ENCODE measurements at regions not wholly inside any gene's neighbourhood (a gene's known extent, or its start where the extent isn't known, plus 50 kb on each side); places are given as distances from the start of the nearest gene placed in this dataset.

DNA sequence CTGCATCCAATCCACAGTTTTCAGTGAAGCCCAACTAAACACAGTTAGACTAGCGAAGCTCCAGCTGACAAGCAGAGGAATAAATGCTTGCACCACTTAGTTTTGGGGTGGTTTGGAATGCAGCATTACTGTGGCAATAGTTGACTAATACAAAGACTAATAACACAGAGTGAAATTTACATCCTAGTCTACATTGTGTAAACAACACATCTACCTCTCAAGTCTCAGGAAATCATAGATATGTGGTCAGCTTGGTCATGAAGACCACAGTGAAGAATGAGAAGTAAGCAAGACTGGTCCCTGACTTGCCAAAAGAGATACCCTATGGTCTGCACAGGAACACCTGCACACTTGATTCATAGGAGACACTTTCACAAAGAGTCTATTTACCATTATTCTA, 155.1 kb upstream of the TANK start:
- no peak overlapping the region for H3K27ac ChIP-seq (replicated peaks)
- H3K27me3 ChIP-seq (ENCODE audit: insufficient read depth, poor library complexity, severe bottlenecking), result no peaks in the 10 kb centered on the region
- no peak overlapping the region for H3K4me3 ChIP-seq (replicated peaks; ENCODE audit: insufficient read depth, low read length)
- TF ChIP-seq, protein P1, sequence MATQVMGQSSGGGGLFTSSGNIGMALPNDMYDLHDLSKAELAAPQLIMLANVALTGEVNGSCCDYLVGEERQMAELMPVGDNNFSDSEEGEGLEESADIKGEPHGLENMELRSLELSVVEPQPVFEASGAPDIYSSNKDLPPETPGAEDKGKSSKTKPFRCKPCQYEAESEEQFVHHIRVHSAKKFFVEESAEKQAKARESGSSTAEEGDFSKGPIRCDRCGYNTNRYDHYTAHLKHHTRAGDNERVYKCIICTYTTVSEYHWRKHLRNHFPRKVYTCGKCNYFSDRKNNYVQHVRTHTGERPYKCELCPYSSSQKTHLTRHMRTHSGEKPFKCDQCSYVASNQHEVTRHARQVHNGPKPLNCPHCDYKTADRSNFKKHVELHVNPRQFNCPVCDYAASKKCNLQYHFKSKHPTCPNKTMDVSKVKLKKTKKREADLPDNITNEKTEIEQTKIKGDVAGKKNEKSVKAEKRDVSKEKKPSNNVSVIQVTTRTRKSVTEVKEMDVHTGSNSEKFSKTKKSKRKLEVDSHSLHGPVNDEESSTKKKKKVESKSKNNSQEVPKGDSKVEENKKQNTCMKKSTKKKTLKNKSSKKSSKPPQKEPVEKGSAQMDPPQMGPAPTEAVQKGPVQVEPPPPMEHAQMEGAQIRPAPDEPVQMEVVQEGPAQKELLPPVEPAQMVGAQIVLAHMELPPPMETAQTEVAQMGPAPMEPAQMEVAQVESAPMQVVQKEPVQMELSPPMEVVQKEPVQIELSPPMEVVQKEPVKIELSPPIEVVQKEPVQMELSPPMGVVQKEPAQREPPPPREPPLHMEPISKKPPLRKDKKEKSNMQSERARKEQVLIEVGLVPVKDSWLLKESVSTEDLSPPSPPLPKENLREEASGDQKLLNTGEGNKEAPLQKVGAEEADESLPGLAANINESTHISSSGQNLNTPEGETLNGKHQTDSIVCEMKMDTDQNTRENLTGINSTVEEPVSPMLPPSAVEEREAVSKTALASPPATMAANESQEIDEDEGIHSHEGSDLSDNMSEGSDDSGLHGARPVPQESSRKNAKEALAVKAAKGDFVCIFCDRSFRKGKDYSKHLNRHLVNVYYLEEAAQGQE (IDR thresholded peaks at IDR 0.05; ENCODE audit: insufficient replicate concordance, low read depth), result no peak
- TF ChIP-seq SPI1 (IDR thresholded peaks at IDR 0.05; ENCODE audit: borderline replicate concordance, low read depth), result no peak
- TF ChIP-seq, protein P2, sequence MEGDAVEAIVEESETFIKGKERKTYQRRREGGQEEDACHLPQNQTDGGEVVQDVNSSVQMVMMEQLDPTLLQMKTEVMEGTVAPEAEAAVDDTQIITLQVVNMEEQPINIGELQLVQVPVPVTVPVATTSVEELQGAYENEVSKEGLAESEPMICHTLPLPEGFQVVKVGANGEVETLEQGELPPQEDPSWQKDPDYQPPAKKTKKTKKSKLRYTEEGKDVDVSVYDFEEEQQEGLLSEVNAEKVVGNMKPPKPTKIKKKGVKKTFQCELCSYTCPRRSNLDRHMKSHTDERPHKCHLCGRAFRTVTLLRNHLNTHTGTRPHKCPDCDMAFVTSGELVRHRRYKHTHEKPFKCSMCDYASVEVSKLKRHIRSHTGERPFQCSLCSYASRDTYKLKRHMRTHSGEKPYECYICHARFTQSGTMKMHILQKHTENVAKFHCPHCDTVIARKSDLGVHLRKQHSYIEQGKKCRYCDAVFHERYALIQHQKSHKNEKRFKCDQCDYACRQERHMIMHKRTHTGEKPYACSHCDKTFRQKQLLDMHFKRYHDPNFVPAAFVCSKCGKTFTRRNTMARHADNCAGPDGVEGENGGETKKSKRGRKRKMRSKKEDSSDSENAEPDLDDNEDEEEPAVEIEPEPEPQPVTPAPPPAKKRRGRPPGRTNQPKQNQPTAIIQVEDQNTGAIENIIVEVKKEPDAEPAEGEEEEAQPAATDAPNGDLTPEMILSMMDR (IDR thresholded peaks at IDR 0.05; ENCODE audit: insufficient read depth, low read length), result no peak
- no peak for TF ChIP-seq POLR2AphosphoS5 (IDR thresholded peaks at IDR 0.05; ENCODE audit: low read depth)
- TF ChIP-seq GABPA (IDR thresholded peaks at IDR 0.05; ENCODE audit: low read depth), result no peak
- DNase-seq (ENCODE audit: low read depth in 1 of 2, low spot score in 1 of 2), result no peak

DNA sequence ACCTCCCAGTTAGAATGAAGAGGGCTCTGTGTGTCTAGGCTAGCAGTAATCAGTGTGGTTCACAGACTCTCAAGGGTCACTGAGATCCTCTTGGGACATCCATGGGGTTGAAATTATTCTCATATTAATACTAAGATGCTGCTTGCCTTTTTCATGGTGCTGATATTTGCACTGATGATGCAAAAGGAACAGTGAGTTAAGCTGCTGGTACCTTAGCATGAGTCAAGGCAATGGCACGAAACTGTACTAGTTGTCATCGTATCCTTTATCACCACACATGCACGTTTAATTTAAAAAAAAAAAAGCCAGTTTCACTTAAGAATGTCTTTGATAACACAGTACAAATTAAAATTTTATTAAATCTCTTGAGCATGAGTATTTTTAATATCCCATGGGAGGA, 151.9 kb upstream of the TANK start:
- H3K4me3 ChIP-seq (replicated peaks; ENCODE audit: insufficient read depth, low read length), result no peak overlapping the region
- H3K27me3 ChIP-seq (ENCODE audit: insufficient read depth, poor library complexity, severe bottlenecking), result no peaks in the 10 kb centered on the region
- no peak overlapping the region for H3K27ac ChIP-seq (replicated peaks)
- TF ChIP-seq POLR2AphosphoS5 (IDR thresholded peaks at IDR 0.05; ENCODE audit: low read depth) (no peak), GABPA (IDR thresholded peaks at IDR 0.05; ENCODE audit: low read depth) (no peak), SPI1 (IDR thresholded peaks at IDR 0.05; ENCODE audit: borderline replicate concordance, low read depth) (no peak)
- TF ChIP-seq, protein P1 (IDR thresholded peaks at IDR 0.05; ENCODE audit: insufficient replicate concordance, low read depth), result no peak
- TF ChIP-seq, protein P2 (IDR thresholded peaks at IDR 0.05; ENCODE audit: insufficient read depth, low read length), result no peak
- DNase-seq (ENCODE audit: low read depth in 1 of 2, low spot score in 1 of 2), result no peak

DNA sequence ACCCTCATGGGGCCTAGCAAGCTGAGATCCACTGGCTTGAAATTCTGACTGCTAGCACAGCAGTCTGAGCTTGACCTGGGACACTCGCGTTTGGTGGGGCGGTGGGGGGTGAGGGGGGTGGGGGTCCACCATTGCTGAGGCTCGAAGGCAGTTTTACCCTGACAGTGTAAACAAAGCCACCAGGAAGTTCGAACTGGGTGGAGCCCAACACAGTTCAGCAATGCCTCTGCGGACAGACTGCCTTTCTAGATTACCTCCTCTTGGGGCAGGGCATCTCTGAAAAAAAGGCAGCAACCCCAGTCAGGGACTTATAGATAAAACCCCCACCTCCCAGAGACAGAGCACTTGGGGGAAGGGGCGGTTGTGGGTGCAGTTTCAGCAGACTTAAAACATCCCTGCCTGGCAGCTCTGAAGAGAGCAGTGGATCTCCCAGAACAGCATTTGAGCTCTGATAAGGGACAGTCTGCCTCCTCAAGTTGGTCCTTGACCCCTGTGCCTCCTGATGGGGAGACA, 149.7 kb upstream of the TANK start:
- Histone ChIP-seq H3K27me3 (ENCODE audit: insufficient read depth, poor library complexity, severe bottlenecking) (no peaks in the 10 kb centered on the region), H3K27ac (replicated peaks) (no peak overlapping the region), H3K4me3 (replicated peaks; ENCODE audit: insufficient read depth, low read length) (no peak overlapping the region)
- DNase-seq (ENCODE audit: low read depth in 1 of 2, low spot score in 1 of 2), result no peak
- TF ChIP-seq, protein P1 (IDR thresholded peaks at IDR 0.05; ENCODE audit: insufficient replicate concordance, low read depth), result no peak
- TF ChIP-seq POLR2AphosphoS5 (IDR thresholded peaks at IDR 0.05; ENCODE audit: low read depth) (no peak), GABPA (IDR thresholded peaks at IDR 0.05; ENCODE audit: low read depth) (no peak), SPI1 (IDR thresholded peaks at IDR 0.05; ENCODE audit: borderline replicate concordance, low read depth) (no peak)
- TF ChIP-seq, protein P2 (IDR thresholded peaks at IDR 0.05; ENCODE audit: insufficient read depth, low read length), result no peak
